GM12892 (cell line): ENCODE measurements at regions not wholly inside any gene's neighbourhood (a gene's known extent, or its start where the extent isn't known, plus 50 kb on each side); places are given as distances from the start of the nearest gene placed in this dataset.
A peak's percentile ranks its signal among the peaks of the same experiment; 100 is the strongest.

ENCODE experiments used
- DNase-seq: peaks from one replicate; pipeline ENCODE4 v3.0.0; 2011; ENCODE audit not compliant: insufficient read length
- FAIRE-seq: peaks from 2 replicates; lab custom pipeline; 2011; peaks lifted over from hg19 to GRCh38; lab: Jason Lieb, UNC
- POLR2A ChIP-seq: IDR thresholded peaks from 2 replicates; pipeline ENCODE4 v1.6.1; 2011; ENCODE audit warnings: low read depth, low read length, control low read depth
- POLR2AphosphoS5 ChIP-seq: IDR thresholded peaks from 2 replicates; pipeline ENCODE4 v1.6.1; 2011; ENCODE audit warnings: low read depth, low read length, control low read depth
- TAF1 ChIP-seq: IDR thresholded peaks from 2 replicates; pipeline ENCODE4 v1.6.1; 2011; ENCODE audit warnings: low read depth, mild to moderate bottlenecking, control low read depth, low read length, borderline replicate concordance

DNA sequence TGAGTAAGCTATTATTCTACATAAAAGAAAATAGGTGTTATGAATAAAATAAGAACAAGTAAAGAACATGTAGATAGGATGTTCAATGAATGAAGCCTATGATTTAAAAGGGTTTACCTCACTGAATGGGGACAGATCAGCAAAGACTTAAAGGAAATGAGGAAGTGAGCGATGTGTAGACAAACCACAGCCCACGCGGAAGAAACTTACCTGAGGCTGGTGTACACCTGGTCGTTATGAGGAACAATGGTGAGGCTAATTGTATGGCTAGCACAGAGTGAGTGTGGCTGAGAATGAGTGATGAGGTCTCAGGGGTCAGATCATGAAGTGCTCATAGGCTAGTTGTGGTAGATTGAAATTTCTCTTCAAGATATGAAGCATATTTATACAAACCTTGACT is 221.7 kb downstream of the ALG10B start:
- DNase-seq (no peak), FAIRE-seq (no peak)
- no peak for TF ChIP-seq POLR2A
- TF ChIP-seq TAF1, result no peak
- no peak for TF ChIP-seq POLR2AphosphoS5

DNA sequence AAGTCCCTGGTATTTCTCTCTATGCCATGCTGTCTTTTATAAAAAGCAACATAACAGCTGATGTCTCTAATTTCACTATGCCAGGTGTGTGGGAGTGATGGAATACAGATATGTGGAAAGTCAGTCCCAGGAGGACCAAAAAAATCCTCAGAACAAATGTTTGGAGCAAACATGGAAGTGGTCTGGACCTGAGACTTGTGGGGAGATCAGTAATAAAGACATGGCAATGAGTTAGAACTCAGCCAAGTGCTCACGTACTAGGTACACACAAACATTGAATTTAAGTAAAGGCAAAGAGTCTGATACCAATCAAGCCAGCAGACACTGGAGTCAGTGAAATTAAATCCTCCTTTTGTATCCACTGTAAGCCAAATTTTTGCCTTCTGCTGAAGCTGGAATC is 223.6 kb downstream of the ALG10B start:
- TF ChIP-seq POLR2A (no peak), TAF1 (no peak), POLR2AphosphoS5 (no peak)
- FAIRE-seq, result no peak

DNA sequence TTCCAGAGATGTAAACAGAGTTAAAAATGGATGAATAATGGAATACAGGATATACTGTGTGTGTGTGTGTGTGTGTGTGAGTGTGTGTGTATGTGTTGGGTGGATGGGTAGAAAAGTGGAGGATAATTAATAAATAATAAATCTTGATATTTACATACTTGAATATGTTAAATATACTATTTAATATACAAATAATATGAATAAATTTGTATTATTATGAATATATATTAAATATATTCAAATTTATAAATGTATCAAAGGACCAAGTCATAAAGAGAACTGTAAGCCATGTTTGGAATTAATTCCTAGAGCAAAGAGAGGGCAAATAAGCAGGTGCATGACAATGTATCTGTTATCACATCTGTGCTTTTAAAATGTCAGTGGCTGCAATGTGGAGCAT is 225.3 kb downstream of the ALG10B start:
- FAIRE-seq (no peak), DNase-seq (no peak)
- TF ChIP-seq POLR2A (no peak), POLR2AphosphoS5 (no peak), TAF1 (no peak)

More for the DNA sequence above, 223.6 kb downstream of the ALG10B start:
- DNase-seq, result no peak

DNA sequence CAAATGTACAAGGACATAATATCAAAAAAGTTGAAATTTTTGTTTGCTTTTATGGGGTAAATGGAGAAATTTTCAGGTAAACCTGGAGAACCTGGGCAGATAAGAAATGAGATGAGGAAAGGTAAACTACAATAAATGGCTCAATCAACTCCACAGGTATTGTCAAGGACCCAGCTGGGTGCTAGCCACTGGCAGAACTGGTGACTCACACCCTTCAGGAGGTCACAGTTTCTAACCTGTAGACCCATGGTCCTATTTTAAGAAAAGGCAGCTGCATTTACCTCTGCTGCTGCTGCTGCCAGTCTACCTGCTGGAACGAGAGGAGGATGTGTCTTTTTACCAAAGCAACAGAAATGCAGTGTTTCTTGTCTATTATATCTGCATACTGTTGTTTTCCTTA is 226.6 kb downstream of the ALG10B start:
- no peak for TF ChIP-seq TAF1
- FAIRE-seq (no peak), DNase-seq (no peak)

DNA sequence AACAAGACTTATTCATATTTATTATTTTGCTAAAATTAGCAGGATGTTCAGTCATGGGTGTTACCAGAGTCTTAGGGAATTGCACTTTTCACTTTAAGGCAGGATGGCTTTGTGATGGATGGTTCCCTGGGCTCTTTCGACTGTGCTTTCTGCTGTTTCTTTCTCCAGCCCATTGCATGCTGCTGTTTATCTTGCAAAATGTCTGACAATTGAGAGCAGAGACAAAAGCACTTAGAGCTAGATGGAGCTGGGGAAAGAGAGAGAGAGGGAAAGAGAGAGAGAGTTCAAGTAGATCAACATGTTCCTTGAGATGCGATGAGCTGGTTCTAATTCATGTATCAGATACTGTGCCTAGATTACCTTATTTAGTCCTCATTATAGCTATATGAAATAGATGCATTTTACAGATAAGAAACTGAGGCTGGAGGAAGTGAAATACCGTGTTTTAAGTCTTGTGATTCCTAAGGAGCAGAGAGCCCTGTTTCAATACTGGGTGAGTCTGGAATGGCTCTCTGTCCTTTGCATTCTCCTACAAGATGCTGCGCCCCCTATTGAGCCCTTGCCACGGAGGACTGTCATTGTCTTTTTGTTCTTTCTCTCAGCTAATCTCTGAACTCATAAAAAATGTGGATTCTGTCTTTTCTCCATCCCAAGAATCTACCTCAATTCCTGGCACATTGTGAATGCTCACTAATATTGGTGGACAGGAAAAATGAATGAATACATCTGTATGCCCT is 227.9 kb downstream of the ALG10B start:
- no peak for DNase-seq
- FAIRE-seq, result no peak
- TF ChIP-seq POLR2A (no peak), POLR2AphosphoS5 (no peak), TAF1 (no peak)

DNA sequence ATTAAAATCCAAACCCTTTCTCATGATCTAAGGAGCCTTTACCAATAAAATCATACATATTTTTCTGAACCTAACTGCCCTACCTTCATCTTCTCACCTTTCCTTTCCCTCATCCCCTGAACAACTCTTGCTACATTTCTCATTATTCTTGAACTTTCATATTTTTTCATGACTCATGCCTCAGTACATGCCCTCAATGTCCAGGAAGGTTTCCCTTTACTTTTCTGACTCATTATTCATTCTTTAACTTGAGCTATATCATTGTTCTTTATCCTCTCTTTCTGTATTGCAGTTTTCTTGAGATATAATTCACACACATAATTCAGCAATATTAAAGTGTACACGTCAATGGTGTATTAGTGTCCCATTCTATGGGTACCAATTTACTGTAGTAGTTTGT is 231.0 kb downstream of the ALG10B start:
- TF ChIP-seq POLR2A (no peak), POLR2AphosphoS5 (no peak), TAF1 (no peak)
- no peak for FAIRE-seq
- no peak for DNase-seq

DNA sequence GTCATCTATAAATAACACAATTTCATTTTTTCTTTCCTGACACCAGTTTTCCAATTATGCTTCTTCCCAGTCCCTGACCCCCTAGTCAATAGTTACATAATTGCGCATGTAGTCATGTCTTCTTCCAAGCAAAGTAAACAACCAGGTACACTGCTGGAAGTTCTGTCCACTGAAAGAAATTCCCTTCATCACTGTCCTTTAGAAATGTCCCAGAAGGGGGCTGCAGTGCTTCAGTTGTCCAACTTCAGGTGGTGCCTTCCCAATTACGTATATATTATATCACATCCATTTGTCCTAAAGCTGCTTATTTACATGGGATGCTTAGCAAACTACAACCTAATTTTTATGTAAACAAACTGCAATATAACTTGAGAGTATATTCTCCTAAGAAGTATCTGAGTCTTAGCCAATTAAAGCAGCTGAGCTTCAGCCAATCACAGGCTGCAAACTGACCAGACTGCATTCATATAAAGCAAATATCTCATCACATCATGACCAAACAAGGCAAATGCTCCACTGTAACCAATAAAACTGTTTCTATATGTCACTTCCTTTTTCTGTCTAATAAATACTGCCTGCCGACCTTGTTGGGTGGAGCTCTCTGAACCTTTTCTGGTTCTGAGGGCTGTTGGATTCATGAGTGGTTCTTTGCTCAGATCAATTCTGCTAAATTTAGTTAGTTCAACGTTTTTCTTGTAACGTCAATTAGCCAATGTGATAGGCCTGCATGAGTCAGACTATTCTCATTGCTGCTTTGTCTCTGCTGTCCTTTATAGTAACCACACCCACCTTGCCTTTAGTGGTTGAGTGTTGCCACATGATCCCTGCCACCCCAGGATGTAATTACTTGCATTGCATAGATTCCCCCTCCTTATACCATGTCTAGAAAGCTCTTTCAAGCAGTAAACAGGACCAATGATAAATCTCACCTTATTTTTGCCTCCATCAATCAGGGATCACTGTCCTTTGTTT is 239.3 kb downstream of the ALG10B start:
- FAIRE-seq, result peak; percentile 63
- TF ChIP-seq TAF1, result no peak
- no peak for TF ChIP-seq POLR2AphosphoS5
- TF ChIP-seq POLR2A, result no peak
- DNase-seq, result no peak

DNA sequence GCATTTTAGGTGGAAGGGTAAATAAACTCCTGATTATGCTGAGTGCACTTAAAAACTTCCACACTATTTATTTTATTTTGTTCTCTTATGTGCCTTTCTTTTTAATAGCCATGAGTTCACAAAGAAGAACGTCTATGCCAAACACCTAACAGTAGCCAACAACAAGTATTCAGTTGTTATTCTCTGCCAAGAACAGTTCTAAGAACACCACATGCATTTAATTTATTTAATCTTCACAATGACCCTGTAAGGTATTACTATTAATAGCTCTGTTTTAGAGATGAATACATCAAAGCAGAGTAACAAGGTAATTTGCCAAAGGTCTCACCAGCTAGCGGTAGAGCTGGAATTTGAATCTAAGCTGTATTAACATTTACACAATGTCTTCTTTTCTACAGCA is 240.1 kb downstream of the ALG10B start:
- no peak for TF ChIP-seq TAF1
- TF ChIP-seq POLR2AphosphoS5, result no peak
- TF ChIP-seq POLR2A, result no peak
- DNase-seq (no peak), FAIRE-seq (no peak)

DNA sequence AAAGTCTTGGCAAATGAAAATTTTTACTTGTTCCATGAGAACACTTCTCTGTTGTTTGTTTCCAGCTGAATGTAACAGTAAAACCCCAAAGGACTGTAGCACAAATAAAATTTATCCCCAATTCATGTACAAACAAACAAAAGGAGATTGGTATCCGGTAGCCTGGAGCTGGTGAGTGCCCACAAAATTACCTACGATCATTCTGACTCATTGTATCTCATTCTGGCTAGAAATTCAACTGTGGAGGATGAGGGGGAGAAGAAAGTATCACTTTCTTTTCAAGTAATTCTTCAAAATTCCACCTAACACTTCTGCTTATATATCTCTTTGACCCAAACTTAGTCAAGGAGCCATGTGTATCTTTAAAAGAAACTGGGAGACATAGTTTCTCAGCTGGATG is 268.5 kb downstream of the ALG10B start:
- TF ChIP-seq POLR2AphosphoS5 (no peak), TAF1 (no peak), POLR2A (no peak)
- no peak for FAIRE-seq
- DNase-seq, result no peak

DNA sequence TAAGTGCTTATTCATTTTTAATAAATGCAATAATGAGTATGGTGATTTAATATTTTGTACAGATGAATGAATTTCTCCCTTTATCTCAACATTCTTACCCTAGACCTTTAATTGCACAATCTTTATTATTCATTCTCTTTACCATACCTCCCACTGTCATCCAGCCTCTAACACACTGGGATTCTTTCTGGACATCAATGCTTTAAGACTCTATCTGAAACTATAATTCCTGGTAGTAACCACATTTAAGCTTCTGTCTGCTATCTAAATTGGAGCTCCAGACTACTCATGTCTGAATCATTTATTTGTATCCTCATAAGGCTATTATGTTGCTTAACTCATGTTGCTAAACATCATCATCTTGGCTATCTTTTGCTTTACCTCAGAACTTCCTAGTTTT is 270.2 kb downstream of the ALG10B start:
- FAIRE-seq (no peak), DNase-seq (no peak)
- TF ChIP-seq POLR2A, result no peak
- TF ChIP-seq POLR2AphosphoS5, result no peak
- no peak for TF ChIP-seq TAF1

DNA sequence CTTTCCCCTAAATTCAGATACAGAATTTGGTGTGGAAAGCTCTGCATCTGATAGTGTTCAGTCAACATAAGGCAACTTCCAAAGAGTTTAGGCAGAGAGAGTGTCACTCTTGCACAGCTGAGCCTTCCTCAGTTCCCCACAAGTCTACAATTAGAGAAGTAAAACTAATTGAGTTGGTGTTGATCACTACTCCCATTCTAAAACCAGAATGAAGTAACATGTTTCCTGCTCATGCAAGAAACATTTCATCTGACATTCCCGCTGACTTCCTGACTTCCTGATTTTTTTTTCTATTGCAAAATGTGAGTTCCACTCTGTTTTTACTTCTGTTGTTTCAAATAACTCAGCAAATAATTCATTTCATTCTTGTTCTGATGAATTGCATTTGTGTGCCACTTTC is 271.0 kb downstream of the ALG10B start:
- TF ChIP-seq TAF1, result no peak
- TF ChIP-seq POLR2A, result no peak
- no peak for TF ChIP-seq POLR2AphosphoS5
- FAIRE-seq, result peak; percentile 56
- DNase-seq, result no peak

DNA sequence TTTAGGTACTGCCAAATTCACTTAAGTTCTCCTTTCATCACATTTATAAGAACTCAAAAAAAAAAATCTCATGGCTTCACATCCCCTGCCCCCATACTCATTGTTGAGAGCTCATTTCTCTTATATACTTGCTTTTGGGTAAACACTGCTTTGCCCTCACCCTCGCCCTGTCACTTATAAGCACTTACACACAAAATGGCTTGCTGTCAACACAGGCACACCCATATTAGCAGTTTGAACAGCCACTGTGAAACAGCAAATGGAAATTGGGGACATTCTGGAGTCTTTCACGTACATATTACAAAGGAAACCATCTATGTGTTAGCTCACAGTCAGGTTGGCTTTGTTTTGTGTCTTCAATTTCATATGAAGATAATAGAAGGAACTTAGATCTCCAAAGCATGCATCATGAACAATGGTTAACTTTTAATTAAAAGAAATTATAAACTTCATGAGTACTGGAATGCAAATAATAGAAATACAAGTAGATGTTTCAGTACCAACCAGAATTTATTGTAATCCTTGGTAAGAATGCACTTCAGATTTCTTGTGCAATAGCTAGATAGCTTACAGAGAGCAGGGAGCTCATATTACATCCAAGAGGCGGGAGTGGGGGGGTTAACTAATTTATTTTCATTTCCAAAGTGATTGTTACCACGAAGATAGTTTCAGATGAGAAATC is 272.2 kb downstream of the ALG10B start:
- TF ChIP-seq POLR2AphosphoS5 (no peak), POLR2A (no peak), TAF1 (no peak)
- FAIRE-seq (no peak), DNase-seq (no peak)
